ENCODE measurements at regions not wholly inside any gene's neighbourhood (a gene's known extent, or its start where the extent isn't known, plus 50 kb on each side); places are given as distances from the start of the nearest gene placed in this dataset.

GRCh38 chr6:6516666-6517458, 71.7 kb upstream of the LY86 start:
- ATAC-seq (no peak), DNase-seq (no peak)
- intact Hi-C loops (cut with DNase I): no loop called here
- H3K4me1 ChIP-seq: no peaks in the 10 kb centered on the region
- H3K27ac ChIP-seq: no peak overlapping the region
- WGBS, 2 donors: 47 to 51% methylated on average over 11 of the region's 11 CpGs
- H3K9me3 ChIP-seq: no peaks in the 10 kb centered on the region
- TF ChIP-seq CTCF (IDR thresholded peaks at IDR 0.05): no peak
- TF ChIP-seq POLR2A (IDR thresholded peaks at IDR 0.05): no peak
- no peaks in the 10 kb centered on the region for H3K27me3 ChIP-seq
- H3K4me3 ChIP-seq: no peak overlapping the region
- no peaks in the 10 kb centered on the region for H3K36me3 ChIP-seq (replicated peaks in 1 of 2; ENCODE audit: insufficient read depth in 1 of 2, low read depth in 2 of 2)

GRCh38 chr6:6518631-6519427, 69.7 kb upstream of the LY86 start:
- Histone ChIP-seq H3K36me3 (replicated peaks in 1 of 2; ENCODE audit: insufficient read depth in 1 of 2, low read depth in 2 of 2) (no peaks in the 10 kb centered on the region), H3K4me3 (no peak overlapping the region), H3K27me3 (no peaks in the 10 kb centered on the region), H3K27ac (no peak overlapping the region), H3K9me3 (no peaks in the 10 kb centered on the region), H3K4me1 (no peaks in the 10 kb centered on the region)
- intact Hi-C loops (cut with DNase I): no loop called here
- TF ChIP-seq CTCF (IDR thresholded peaks at IDR 0.05) (no peak), POLR2A (IDR thresholded peaks at IDR 0.05) (no peak)
- DNase-seq (no peak), ATAC-seq (no peak)
- 53 to 59% methylated on average over 6 to 7 of the region's 7 CpGs for WGBS, 2 donors

- H3K4me1 ChIP-seq: no peaks in the 10 kb centered on the region
- no peaks in the 10 kb centered on the region for H3K36me3 ChIP-seq (replicated peaks in 1 of 2; ENCODE audit: insufficient read depth in 1 of 2, low read depth in 2 of 2)
- H3K27ac ChIP-seq: no peak overlapping the region
- TF ChIP-seq POLR2A (IDR thresholded peaks at IDR 0.05): no peak
- TF ChIP-seq CTCF (IDR thresholded peaks at IDR 0.05): no peak
- H3K27me3 ChIP-seq: no peaks in the 10 kb centered on the region
- H3K9me3 ChIP-seq: no peaks in the 10 kb centered on the region
- ATAC-seq (no peak), DNase-seq (no peak)
- intact Hi-C loops (cut with DNase I): no loop called here
- H3K4me3 ChIP-seq: no peak overlapping the region
- WGBS, 2 donors: 63 to 67% methylated on average over 8 of the region's 8 CpGs
These were observed 66.5 kb upstream of the LY86 start for GRCh38 chr6:6521961-6522482.

GRCh38 chr6:6522709-6523108, 65.8 kb upstream of the LY86 start:
- intact Hi-C loops (cut with DNase I): no loop called here
- WGBS, 2 donors: 44 to 47% methylated on average over 5 of the region's 5 CpGs
- H3K4me1 ChIP-seq: no peaks in the 10 kb centered on the region
- no peak overlapping the region for H3K4me3 ChIP-seq
- no peak for TF ChIP-seq CTCF (IDR thresholded peaks at IDR 0.05)
- TF ChIP-seq POLR2A (IDR thresholded peaks at IDR 0.05): no peak
- no peak overlapping the region for H3K27ac ChIP-seq
- no peaks in the 10 kb centered on the region for H3K9me3 ChIP-seq
- ATAC-seq: no peak
- H3K36me3 ChIP-seq (replicated peaks in 1 of 2; ENCODE audit: insufficient read depth in 1 of 2, low read depth in 2 of 2): no peaks in the 10 kb centered on the region
- DNase-seq: no peak
- no peaks in the 10 kb centered on the region for H3K27me3 ChIP-seq
